H9 (cell line): ENCODE measurements at regions not wholly inside any gene's neighbourhood (a gene's known extent, or its start where the extent isn't known, plus 50 kb on each side); places are given as distances from the start of the nearest gene placed in this dataset.

Experiments used
- DNase-seq: peaks from one replicate; pipeline ENCODE4 v3.0.0-alpha.2; 2017
- H2AFZ ChIP-seq: one replicate; pipeline ENCODE4 v1.6.1; 2013; ENCODE audit warnings: mild to moderate bottlenecking, low read length, control low read depth, moderate library complexity
- H2AK5ac ChIP-seq: 2 replicates; pipeline ENCODE4 v1.6.1; 2013; ENCODE audit warnings: low read length, control low read depth, mixed read lengths; ENCODE audit not compliant: insufficient read length
- H2BK120ac ChIP-seq: one replicate; pipeline ENCODE4 v1.6.1; 2013; ENCODE audit warnings: low read depth, mild to moderate bottlenecking, low read length, control low read depth, inconsistent platforms; ENCODE audit not compliant: poor library complexity, severe bottlenecking
- H2BK12ac ChIP-seq: 2 replicates; pipeline ENCODE4 v1.6.1; 2013; ENCODE audit warnings: low read length, control low read depth, mixed read lengths, low read depth; ENCODE audit not compliant: insufficient read length
- H2BK15ac ChIP-seq: 2 replicates; pipeline ENCODE4 v1.6.1; 2013; ENCODE audit warnings: low read depth, low read length, control low read depth
- H2BK20ac ChIP-seq: one replicate; pipeline ENCODE4 v1.6.1; 2013; ENCODE audit warnings: low read depth, mild to moderate bottlenecking, low read length, control low read depth, inconsistent platforms; ENCODE audit not compliant: poor library complexity, severe bottlenecking
- H2BK5ac ChIP-seq: 2 replicates; pipeline ENCODE4 v1.6.1; 2013; ENCODE audit warnings: low read length, control low read depth, mixed read lengths; ENCODE audit not compliant: insufficient read length
- H3K14ac ChIP-seq: 2 replicates; pipeline ENCODE4 v1.6.1; 2013; ENCODE audit warnings: low read length, control low read depth; ENCODE audit not compliant: insufficient read depth
- H3K18ac ChIP-seq: 2 replicates; pipeline ENCODE4 v1.6.1; 2013; ENCODE audit warnings: low read depth, mild to moderate bottlenecking, mixed read lengths, low read length, control low read depth; ENCODE audit not compliant: insufficient read length
- H3K23ac ChIP-seq: 2 replicates; pipeline ENCODE4 v1.6.1; 2013; ENCODE audit warnings: low read length, control low read depth, mixed read lengths, low read depth; ENCODE audit not compliant: insufficient read length
- H3K23me2 ChIP-seq: 2 replicates; pipeline ENCODE4 v1.6.1; 2013; ENCODE audit warnings: low read depth, mild to moderate bottlenecking, mixed read lengths, low read length, control low read depth; ENCODE audit not compliant: insufficient read length, poor library complexity, severe bottlenecking
- H3K27ac ChIP-seq: 2 replicates; pipeline ENCODE4 v1.5.1; 2013; ENCODE audit warnings: low read length, control low read depth, mixed read lengths, low read depth; ENCODE audit not compliant: insufficient read length
- H3K27me3 ChIP-seq: 2 replicates; pipeline ENCODE4 v1.6.1; 2013; ENCODE audit warnings: low read length, control low read depth, inconsistent platforms; ENCODE audit not compliant: insufficient read depth
- H3K4ac ChIP-seq: 2 replicates; pipeline ENCODE4 v1.6.1; 2013; ENCODE audit warnings: low read depth, mild to moderate bottlenecking, control low read depth, inconsistent platforms, low read length, moderate library complexity
- H3K4me1 ChIP-seq: 2 replicates; pipeline ENCODE4 v1.6.1; 2013; ENCODE audit warnings: low read length, control low read depth, inconsistent platforms; ENCODE audit not compliant: insufficient read depth
- H3K4me2 ChIP-seq: 2 replicates; pipeline ENCODE4 v1.6.1; 2013; ENCODE audit warnings: low read length, control low read depth, mixed read lengths; ENCODE audit not compliant: insufficient read length, insufficient read depth
- H3K56ac ChIP-seq: 2 replicates; pipeline ENCODE4 v1.6.1; 2013; ENCODE audit warnings: low read depth, mild to moderate bottlenecking, mixed read lengths, low read length, control low read depth; ENCODE audit not compliant: insufficient read length
- H3K79me1 ChIP-seq: 2 replicates; pipeline ENCODE4 v1.6.1; 2013; ENCODE audit warnings: low read depth, mild to moderate bottlenecking, moderate library complexity, low read length, control low read depth, inconsistent platforms; ENCODE audit not compliant: insufficient read depth, poor library complexity, severe bottlenecking
- H3K79me2 ChIP-seq: 2 replicates; pipeline ENCODE4 v1.6.1; 2013; ENCODE audit warnings: low read length, control low read depth, inconsistent platforms; ENCODE audit not compliant: insufficient read depth
- H3K9ac ChIP-seq: 2 replicates; pipeline ENCODE4 v1.6.1; 2013; ENCODE audit warnings: low read length, control low read depth, mixed read lengths; ENCODE audit not compliant: insufficient read length; ENCODE audit errors: extremely low read depth
- H3K9me3 ChIP-seq: one replicate; pipeline ENCODE4 v1.6.1; 2013; ENCODE audit warnings: low read depth, low read length, inconsistent platforms; ENCODE audit not compliant: control insufficient read depth
- H3T11ph ChIP-seq: one replicate; pipeline ENCODE4 v1.6.1; 2013; ENCODE audit warnings: mild to moderate bottlenecking, low read length, control low read depth, inconsistent platforms
- H4K20me1 ChIP-seq: one replicate; pipeline ENCODE4 v1.6.1; 2013; ENCODE audit not compliant: control insufficient read depth, insufficient read length, insufficient read depth
- H4K5ac ChIP-seq: 2 replicates; pipeline ENCODE4 v1.6.1; 2013; ENCODE audit warnings: low read depth, mild to moderate bottlenecking, mixed read lengths, low read length, control low read depth; ENCODE audit not compliant: insufficient read length
- H4K8ac ChIP-seq: replicated peaks from 2 replicates; pipeline ENCODE4 v1.6.1; 2013; ENCODE audit warnings: low read length, control low read depth, mixed read lengths, low read depth; ENCODE audit not compliant: insufficient read length
- H4K91ac ChIP-seq: 2 replicates; pipeline ENCODE4 v1.6.1; 2013; ENCODE audit warnings: low read depth, mild to moderate bottlenecking, moderate library complexity, mixed read lengths, low read length, control low read depth; ENCODE audit not compliant: insufficient read length
- H3K27ac Mint-ChIP-seq, 3 experiments: 2 replicates in 2 of 3; 3 replicates in 1 of 3; pipeline ENCODE4 v1.8.0; 2020 to 2021; ENCODE audit warnings: mixed read lengths in 3 of 3, mild to moderate bottlenecking in 1 of 3, moderate library complexity in 1 of 3
- H3K27me3 Mint-ChIP-seq: 2 replicates; pipeline ENCODE4 v1.8.0; 2021; ENCODE audit warnings: low read depth, mild to moderate bottlenecking, moderate library complexity, mixed read lengths
- H3K36me3 Mint-ChIP-seq, 3 experiments: 2 replicates in 2 of 3; 3 replicates in 1 of 3; pipeline ENCODE4 v1.8.0; 2020 to 2021; ENCODE audit warnings: low read depth in 3 of 3, mixed read lengths in 3 of 3; ENCODE audit not compliant: insufficient read depth in 1 of 3
- H3K4me1 Mint-ChIP-seq, 2 experiments: 2 replicates each; pipeline ENCODE4 v1.8.0; 2020; ENCODE audit warnings: mixed read lengths in 2 of 2
- H3K4me3 Mint-ChIP-seq, 2 experiments: 2 replicates in 1 of 2; 3 replicates in 1 of 2; pipeline ENCODE4 v1.8.0; 2020 to 2021; ENCODE audit warnings: mild to moderate bottlenecking in 2 of 2, mixed read lengths in 2 of 2, moderate library complexity in 1 of 2
- H3K9me3 Mint-ChIP-seq, 2 experiments: 2 replicates in 1 of 2; 3 replicates in 1 of 2; pipeline ENCODE4 v1.8.0; 2020; ENCODE audit warnings: mild to moderate bottlenecking in 2 of 2, mixed read lengths in 2 of 2, moderate library complexity in 1 of 2
- CTCF ChIP-seq: fragments of 200-600 bp; sonication (generic); conservative IDR thresholded peaks from 3 replicates; pipeline ENCODE4 v1.8.0; 2021; ENCODE audit warnings: antibody characterized with exemption, mild to moderate bottlenecking
- WGBS: extraction: QIAGEN DNeasy Blood & Tissue Kit; methylation state at CpG from one replicate; pipeline ENCODE4 v1.1.7; 2013; ENCODE audit warnings: missing lambda C conversion rate, low lambda C conversion rate, mixed read lengths; ENCODE audit not compliant: insufficient read length; ENCODE audit errors: extremely low coverage; 5-methylcytosine and 5-hydroxymethylcytosine counted together

- no peaks in the 10 kb centered on the region for H3K27me3 ChIP-seq
- no peaks in the 10 kb centered on the region for H3K79me1 ChIP-seq
- no peak overlapping the region for H3K18ac ChIP-seq
- no peaks in the 10 kb centered on the region for H3K4me1 ChIP-seq
- no peaks in the 10 kb centered on the region for H3K79me2 ChIP-seq
- H3K23me2 ChIP-seq: no peaks in the 10 kb centered on the region
- H3K27ac Mint-ChIP-seq: no peak overlapping the region
- no peak overlapping the region for H3K14ac ChIP-seq
- H2BK12ac ChIP-seq: no peak overlapping the region
- no CpG with 5 or more reads among the region's 7 CpGs for whole genome bisulfite sequencing
- no peak overlapping the region for H3K9ac ChIP-seq
- H3K36me3 Mint-ChIP-seq: peaks cover 14 to 23% (median 16%) of the 10 kb centered on the region in 3 experiments
- no peak for DNase-seq
- H4K20me1 ChIP-seq: no peaks in the 10 kb centered on the region
- H2BK15ac ChIP-seq: no peak overlapping the region
- no peak overlapping the region for H2BK120ac ChIP-seq
- H3K9me3 ChIP-seq: peaks cover 10% of the 10 kb centered on the region
- no peak overlapping the region for H3K4me3 Mint-ChIP-seq
- peaks cover 16 to 17% of the 10 kb centered on the region in 2 experiments for H3K4me1 Mint-ChIP-seq
- no peak overlapping the region for H4K5ac ChIP-seq
- H2BK20ac ChIP-seq: no peak overlapping the region
- H3K27ac ChIP-seq: no peak overlapping the region
- H2BK5ac ChIP-seq: no peak overlapping the region
- H3K4me2 ChIP-seq: no peak overlapping the region
- H4K8ac ChIP-seq: no peak overlapping the region
- no peak overlapping the region for H3T11ph ChIP-seq
- peaks cover 21 to 22% of the 10 kb centered on the region in 2 experiments for H3K9me3 Mint-ChIP-seq
- H2AK5ac ChIP-seq: no peak overlapping the region
- no peak for TF ChIP-seq CTCF
- no peak overlapping the region for H4K91ac ChIP-seq
- H3K23ac ChIP-seq: no peak overlapping the region
- no peak overlapping the region for H3K56ac ChIP-seq
- H2AFZ ChIP-seq: no peak overlapping the region
- H3K27me3 Mint-ChIP-seq: peaks cover 2% of the 10 kb centered on the region; the same call in 1 of the 2 replicates
- H3K4ac ChIP-seq: no peak overlapping the region
Measured at GRCh38 chr7:21373031-21373430, 54.9 kb upstream of the SP4 start.
